ENCODE measurements at regions not wholly inside any gene's neighbourhood (a gene's known extent, or its start where the extent isn't known, plus 50 kb on each side); places are given as distances from the start of the nearest gene placed in this dataset.
"Not testable (repeated sequence)": the region's sequence is repeated elsewhere in the genome, so short reads cannot be mapped to it uniquely, and the experiment has no call there.

- DNase-seq = no peak
These were observed 367.6 kb upstream of the AGA start for GRCh38 chr4:177809791-177810190.

- DNase-seq = no peak
These were observed 368.0 kb upstream of the AGA start for GRCh38 chr4:177810220-177810619.

GRCh38 chr4:177818392-177818791, 376.2 kb upstream of the AGA start:
- not testable (repeated sequence) for DNase-seq

- no peak for DNase-seq
These were observed 384.7 kb upstream of the AGA start for GRCh38 chr4:177826973-177827372.

DNA sequence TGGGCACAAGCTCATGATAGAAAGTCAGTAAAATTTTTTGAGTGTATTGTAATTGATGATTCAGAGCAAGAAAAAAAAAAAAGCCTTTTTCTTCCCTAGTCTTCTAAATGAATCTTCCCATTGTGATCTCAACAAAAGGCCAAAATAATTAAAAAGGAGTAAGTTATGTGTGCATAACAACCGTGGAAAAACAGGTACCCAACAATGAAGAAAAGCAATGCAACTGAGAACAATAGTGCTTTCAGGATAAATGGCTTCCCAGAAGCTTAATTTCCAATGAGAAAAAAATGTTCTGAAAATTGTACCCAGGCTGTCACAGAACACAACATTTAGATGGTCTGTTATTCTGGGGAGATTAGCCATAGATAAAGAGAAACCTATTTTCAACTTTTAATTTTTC, 399.0 kb upstream of the AGA start:
- DNase-seq = no peak

- no peak for DNase-seq
These were observed 411.0 kb upstream of the AGA start for GRCh38 chr4:177853229-177853628.

DNA sequence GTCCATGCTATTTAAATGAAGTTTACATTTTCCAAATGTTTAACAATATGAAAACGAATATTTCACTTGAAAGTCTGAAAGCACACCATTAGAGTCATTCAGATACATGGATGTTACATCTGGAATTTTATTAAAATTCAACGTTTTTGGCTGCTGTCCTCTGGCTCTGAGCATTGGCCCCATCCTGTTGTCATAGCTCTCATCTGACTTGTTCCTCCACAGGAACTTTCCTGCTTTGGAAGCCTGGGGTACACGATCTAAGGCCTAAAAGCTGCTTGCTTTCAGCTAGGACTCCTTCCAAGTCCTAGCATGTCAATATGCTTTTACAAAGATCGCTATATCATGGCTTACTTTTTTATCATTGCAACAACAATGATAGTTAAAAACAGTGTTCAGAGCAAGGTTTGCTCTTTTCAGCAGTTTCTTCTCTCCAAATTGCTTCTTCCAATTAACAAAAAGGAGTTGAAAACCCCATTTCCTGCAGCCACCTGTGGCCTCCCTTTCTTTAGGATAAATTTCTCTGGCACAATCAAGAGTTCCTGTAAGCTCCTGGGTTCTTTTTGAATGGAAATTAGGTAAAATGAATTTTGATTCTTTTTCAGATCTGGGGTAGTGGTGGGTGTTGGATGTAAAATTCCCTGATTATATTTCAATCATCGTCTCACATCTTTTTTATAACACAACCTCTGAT, 413.4 kb upstream of the AGA start:
- no peak for DNase-seq

GRCh38 chr4:177860171-177860570, 417.9 kb upstream of the AGA start:
- DNase-seq = no peak

GRCh38 chr4:177861551-177862094, 419.4 kb upstream of the AGA start:
- no peak for DNase-seq

DNA sequence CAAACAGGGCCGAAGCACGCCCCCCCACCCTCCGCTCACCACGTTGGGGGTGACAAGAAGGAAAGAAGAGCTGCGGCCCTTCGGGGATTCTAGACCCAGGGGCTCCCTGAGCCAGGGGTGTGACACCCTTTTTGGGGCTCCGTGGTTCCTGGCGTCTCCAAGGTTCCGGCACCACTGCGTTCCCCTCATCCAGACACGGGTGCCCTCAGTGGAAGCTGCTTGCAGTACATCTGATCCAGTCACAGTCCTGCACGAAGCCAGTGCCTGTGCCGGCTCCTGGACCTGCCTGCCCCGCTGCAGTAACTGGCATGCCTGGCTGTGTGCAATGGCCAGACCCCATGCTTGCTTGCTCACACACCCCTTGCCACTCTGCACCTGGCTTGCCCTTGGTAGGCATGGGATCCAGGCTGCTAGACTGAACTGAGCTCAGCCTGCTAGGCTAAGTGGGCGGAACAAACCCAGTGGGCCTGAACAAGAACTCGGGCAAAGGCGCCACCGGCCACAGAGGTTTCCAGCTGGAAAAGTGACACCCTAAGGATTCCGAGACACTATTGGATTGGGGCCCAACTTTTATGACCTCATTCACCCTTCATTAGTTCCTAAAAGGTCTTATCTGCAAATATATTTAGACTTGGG, 420.4 kb upstream of the AGA start:
- DNase-seq = no peak

GRCh38 chr4:177879851-177880250, 437.6 kb upstream of the AGA start:
- DNase-seq = no peak

- DNase-seq = no peak
These were observed 452.9 kb upstream of the AGA start for GRCh38 chr4:177895136-177895535.

DNA sequence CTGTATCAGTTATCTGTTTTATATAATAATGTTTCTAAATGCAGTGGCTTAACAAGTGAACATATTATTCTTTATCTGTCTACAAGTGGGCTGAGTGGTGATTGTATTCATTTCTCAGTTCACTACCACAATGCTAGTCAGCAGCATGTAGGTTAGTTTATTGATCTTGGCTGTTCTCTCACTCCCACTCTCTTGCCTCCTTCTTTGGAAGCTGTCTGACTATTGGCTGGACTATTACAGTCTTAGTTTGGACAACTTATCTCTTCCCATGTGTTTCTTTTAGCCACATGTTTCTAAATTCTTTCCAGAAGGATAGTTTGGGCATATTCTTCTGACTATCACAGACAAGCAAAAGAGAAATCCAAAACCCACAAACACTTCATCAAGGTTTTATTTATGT, 459.5 kb upstream of the AGA start:
- no peak for DNase-seq

- DNase-seq = no peak
These were observed 460.1 kb upstream of the AGA start for GRCh38 chr4:177902386-177902785.

DNA sequence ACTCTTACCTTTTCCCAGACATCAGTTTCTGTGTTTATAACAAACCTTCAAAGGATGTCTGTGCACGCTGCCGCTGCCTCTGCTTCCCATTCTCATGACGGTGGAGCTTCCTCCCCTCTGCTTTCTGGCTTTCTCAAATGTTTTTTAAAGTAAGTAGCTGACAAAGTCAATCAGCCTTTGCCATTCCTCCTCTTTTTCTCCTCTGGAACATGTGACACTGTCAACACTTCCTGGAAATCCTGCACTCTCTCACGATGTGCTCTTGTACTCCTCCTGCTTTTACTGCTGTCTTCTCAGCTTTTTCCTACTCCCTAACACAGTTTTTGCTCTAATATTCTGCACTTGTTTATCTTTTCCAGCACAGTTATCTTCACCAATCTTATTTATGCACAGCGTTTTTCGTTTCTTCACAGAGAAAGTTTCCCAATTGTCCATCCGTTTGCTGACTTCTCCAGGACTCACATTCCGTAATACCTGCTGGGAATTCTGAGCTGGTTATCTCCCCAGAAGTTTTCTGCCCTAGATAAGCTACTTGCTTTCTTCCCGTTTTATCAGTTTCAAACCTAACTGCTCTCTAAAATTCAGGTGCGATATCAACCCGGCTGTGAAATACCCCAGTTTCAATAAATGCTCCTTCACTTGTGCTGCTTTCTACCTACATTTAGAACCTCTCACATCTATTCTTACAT, 465.6 kb upstream of the AGA start:
- DNase-seq = no peak

GRCh38 chr4:177921715-177922114, 479.5 kb upstream of the AGA start:
- DNase-seq = no peak

GRCh38 chr4:177923888-177924287, 481.7 kb upstream of the AGA start:
- DNase-seq = no peak

DNA sequence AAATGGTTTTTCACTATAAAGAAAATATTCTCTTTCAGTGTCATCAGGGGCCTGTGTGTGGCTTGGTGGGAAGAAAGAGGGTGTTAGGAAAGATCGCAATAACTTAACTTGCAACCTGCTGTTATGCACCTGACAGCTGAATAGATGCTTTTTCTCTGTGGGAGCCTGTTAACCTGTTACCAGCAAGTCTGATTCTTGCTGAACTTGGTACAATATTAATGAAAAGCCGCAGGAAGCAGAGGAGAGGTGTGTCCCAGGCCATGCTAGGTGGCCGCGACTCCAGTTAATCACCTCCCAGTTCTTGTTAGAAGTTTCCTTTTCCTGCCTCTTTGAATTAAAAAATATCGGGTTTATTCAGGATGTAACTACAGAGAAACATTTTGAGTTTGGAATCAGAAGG, 494.8 kb upstream of the AGA start:
- no peak for DNase-seq

GRCh38 chr4:177938226-177938625, 496.0 kb upstream of the AGA start:
- no peak for DNase-seq

DNA sequence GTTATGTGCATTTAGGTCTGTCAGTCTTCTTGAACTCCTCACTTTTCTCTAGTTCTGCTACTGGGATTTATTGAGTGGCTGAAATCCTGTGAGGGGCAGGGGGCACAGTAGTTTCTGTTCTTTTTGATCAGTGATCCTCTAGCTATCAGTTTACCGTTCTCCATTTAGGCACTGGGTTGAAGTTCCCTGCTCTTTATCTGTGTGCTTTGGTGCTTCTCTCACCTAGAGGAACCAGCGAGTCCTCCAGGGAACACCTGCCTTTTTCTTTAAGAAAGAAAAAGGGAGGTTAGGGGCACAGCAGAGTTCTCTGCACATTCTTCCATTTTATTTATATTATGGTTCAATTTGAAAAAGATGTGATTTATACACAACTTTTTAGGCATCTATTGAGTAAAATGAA, 503.0 kb upstream of the AGA start:
- no peak for DNase-seq

DNA sequence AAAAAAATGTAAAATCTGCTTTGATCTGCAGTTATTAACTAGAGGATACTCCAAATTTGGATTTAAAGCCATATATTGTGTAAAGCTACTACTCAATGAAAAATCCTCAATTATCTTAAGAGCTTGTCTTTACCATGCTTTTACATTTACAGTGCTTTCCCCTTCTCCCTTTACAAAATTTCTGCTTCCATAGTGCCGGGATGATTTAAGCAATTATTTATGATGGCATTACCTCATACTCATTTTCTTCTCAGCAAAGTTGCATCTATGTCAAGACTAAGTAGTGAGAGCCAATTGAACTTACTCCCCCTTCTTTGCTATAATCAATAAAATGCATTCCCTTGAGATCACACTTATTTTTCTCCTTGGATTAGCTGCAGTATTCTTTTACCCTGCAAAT, 505.4 kb upstream of the AGA start:
- DNase-seq = no peak

DNA sequence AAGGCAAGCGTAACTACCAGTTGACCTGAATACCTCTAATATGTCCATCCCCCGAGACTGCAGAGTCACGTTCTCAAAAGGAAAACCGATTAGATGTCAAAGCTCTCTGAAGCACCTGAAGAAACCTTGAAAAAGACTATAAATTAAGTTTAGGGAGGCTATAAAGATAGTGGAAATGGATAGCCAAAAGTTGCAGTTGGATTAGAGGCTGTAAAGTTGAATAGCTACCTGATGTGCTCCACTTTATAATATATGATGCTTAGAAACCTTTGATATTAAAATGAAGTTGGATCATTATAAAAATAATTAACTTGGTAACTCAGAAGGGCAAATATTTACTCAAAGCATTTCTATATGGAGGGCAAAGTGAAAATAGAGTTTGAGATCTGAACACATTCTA, 506.6 kb upstream of the AGA start:
- DNase-seq = no peak

- no peak for DNase-seq
These were observed 508.8 kb upstream of the AGA start for GRCh38 chr4:177951026-177951425.

GRCh38 chr4:177952723-177953122, 510.5 kb upstream of the AGA start:
- DNase-seq = no peak
